HepG2 (cell line): ENCODE measurements at regions not wholly inside any gene's neighbourhood (a gene's known extent, or its start where the extent isn't known, plus 50 kb on each side); places are given as distances from the start of the nearest gene placed in this dataset.
"Not testable (repeated sequence)": the region's sequence is repeated elsewhere in the genome, so short reads cannot be mapped to it uniquely, and the experiment has no call there.

Experiments
- ETV5 ChIP-seq: IDR thresholded peaks from 2 replicates; pipeline ENCODE4 v1.6.1; 2018; ENCODE audit warnings: missing biosample characterization, missing genetic modification reagents, inconsistent platforms, borderline replicate concordance
- MYC ChIP-seq: sonication (generic); formaldehyde crosslinking; IDR thresholded peaks from 2 replicates; pipeline ENCODE4 v1.9.0; 2021; ENCODE audit warnings: missing genetic modification reagents, borderline replicate concordance
- TF ChIP-seq, protein P1 (sequence below): sonication (generic); formaldehyde crosslinking; IDR thresholded peaks from 2 replicates; pipeline ENCODE4 v1.5.0; 2020; ENCODE audit warnings: mild to moderate bottlenecking, missing genetic modification reagents, moderate library complexity

DNA sequence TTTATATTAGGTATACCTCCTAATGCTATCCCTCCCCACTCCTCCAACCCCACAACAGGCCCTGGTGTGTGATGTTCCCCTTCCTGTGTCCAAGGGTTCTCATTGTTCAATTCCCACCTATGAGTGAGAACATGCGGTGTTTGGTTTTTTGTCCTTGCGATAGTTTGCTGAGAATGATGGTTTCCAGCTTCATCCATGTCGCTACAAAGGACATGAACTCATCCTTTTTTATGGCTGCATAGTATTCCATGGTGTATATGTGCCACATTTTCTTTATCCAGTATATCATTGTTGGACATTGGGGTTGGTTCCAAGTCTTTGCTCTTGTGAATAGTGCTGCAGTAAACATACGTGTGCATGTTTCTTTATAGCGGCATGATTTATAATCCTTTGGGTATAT lies 345.1 kb upstream of the FANCL start:
- TF ChIP-seq ETV5 (CRISPR knock-in tag); MYC: not testable (repeated sequence)
- TF ChIP-seq, protein P1, sequence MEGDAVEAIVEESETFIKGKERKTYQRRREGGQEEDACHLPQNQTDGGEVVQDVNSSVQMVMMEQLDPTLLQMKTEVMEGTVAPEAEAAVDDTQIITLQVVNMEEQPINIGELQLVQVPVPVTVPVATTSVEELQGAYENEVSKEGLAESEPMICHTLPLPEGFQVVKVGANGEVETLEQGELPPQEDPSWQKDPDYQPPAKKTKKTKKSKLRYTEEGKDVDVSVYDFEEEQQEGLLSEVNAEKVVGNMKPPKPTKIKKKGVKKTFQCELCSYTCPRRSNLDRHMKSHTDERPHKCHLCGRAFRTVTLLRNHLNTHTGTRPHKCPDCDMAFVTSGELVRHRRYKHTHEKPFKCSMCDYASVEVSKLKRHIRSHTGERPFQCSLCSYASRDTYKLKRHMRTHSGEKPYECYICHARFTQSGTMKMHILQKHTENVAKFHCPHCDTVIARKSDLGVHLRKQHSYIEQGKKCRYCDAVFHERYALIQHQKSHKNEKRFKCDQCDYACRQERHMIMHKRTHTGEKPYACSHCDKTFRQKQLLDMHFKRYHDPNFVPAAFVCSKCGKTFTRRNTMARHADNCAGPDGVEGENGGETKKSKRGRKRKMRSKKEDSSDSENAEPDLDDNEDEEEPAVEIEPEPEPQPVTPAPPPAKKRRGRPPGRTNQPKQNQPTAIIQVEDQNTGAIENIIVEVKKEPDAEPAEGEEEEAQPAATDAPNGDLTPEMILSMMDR (CRISPR knock-in tag) = not testable (repeated sequence)
